ENCODE measurements at regions not wholly inside any gene's neighbourhood (a gene's known extent, or its start where the extent isn't known, plus 50 kb on each side); places are given as distances from the start of the nearest gene placed in this dataset.
A peak's percentile ranks its signal among the peaks of the same experiment; 100 is the strongest.
"Not testable (repeated sequence)": the region's sequence is repeated elsewhere in the genome, so short reads cannot be mapped to it uniquely, and the experiment has no call there.

GRCh38 chr16:21517263-21517662 is 82.1 kb upstream of the METTL9 start:
- DNase-seq: not testable (repeated sequence)

- DNase-seq: peak; percentile 86
Observed at GRCh38 chr16:21519361-21520133, 79.8 kb upstream of the METTL9 start.

GRCh38 chr16:21520134-21521047 is 79.0 kb upstream of the METTL9 start:
- peak; percentile 96 for DNase-seq

GRCh38 chr16:21521048-21521389 is 78.4 kb upstream of the METTL9 start:
- DNase-seq: not testable (repeated sequence)

- not testable (repeated sequence) for DNase-seq
Observed at GRCh38 chr16:21521390-21522143, 77.8 kb upstream of the METTL9 start.

GRCh38 chr16:21522846-21523245 is 76.5 kb upstream of the METTL9 start:
- not testable (repeated sequence) for DNase-seq

- DNase-seq: no peak
Observed at GRCh38 chr16:21523411-21524067, 75.8 kb upstream of the METTL9 start.

- no peak for DNase-seq
Observed at GRCh38 chr16:21524068-21524751, 75.2 kb upstream of the METTL9 start.

- not testable (repeated sequence) for DNase-seq
Observed at GRCh38 chr16:21524752-21525028, 74.7 kb upstream of the METTL9 start.

- DNase-seq: not testable (repeated sequence)
Observed at GRCh38 chr16:21525029-21525895, 74.1 kb upstream of the METTL9 start.

GRCh38 chr16:21525956-21526922 is 73.1 kb upstream of the METTL9 start:
- DNase-seq: not testable (repeated sequence)

- no peak for DNase-seq
Observed at GRCh38 chr16:21526923-21527807, 72.2 kb upstream of the METTL9 start.

GRCh38 chr16:21529060-21529658 is 70.2 kb upstream of the METTL9 start:
- DNase-seq: not testable (repeated sequence)

- DNase-seq: not testable (repeated sequence)
Observed at GRCh38 chr16:21530729-21531383, 68.5 kb upstream of the METTL9 start.

GRCh38 chr16:21532996-21533395 is 66.4 kb upstream of the METTL9 start:
- DNase-seq: not testable (repeated sequence)

- DNase-seq: not testable (repeated sequence)
Observed at GRCh38 chr16:21533474-21533873, 65.9 kb upstream of the METTL9 start.

- DNase-seq: peak; percentile 33
Observed at GRCh38 chr16:21534561-21534960, 64.8 kb upstream of the METTL9 start.

- not testable (repeated sequence) for DNase-seq
Observed at GRCh38 chr16:21535201-21535600, 64.2 kb upstream of the METTL9 start.

Data from CD4-positive, alpha-beta T cell treated with Interleukin-4 for 4 hours (primary cell).